ENCODE measurements at regions not wholly inside any gene's neighbourhood (a gene's known extent, or its start where the extent isn't known, plus 50 kb on each side); places are given as distances from the start of the nearest gene placed in this dataset.
"Not testable (repeated sequence)": the region's sequence is repeated elsewhere in the genome, so short reads cannot be mapped to it uniquely, and the experiment has no call there.

- not testable (repeated sequence) for DNase-seq
Measured at GRCh38 chr21:27909487-27909886, 942.6 kb upstream of the ADAMTS5 start.

GRCh38 chr21:27908816-27909215 is 941.9 kb upstream of the ADAMTS5 start:
- DNase-seq = not testable (repeated sequence)

GRCh38 chr21:27902904-27903303 is 936.0 kb upstream of the ADAMTS5 start:
- not testable (repeated sequence) for DNase-seq

- DNase-seq = not testable (repeated sequence)
Measured at GRCh38 chr21:27893619-27894018, 926.7 kb upstream of the ADAMTS5 start.

- DNase-seq = not testable (repeated sequence)
Measured at GRCh38 chr21:27891495-27891894, 924.6 kb upstream of the ADAMTS5 start.

- not testable (repeated sequence) for DNase-seq
Measured at GRCh38 chr21:27887808-27888455, 921.0 kb upstream of the ADAMTS5 start.

- no peak for DNase-seq
Measured at GRCh38 chr21:27885296-27885711, 918.4 kb upstream of the ADAMTS5 start.

- not testable (repeated sequence) for DNase-seq
Measured at GRCh38 chr21:27881331-27881730, 914.4 kb upstream of the ADAMTS5 start.

- DNase-seq = not testable (repeated sequence)
Measured at GRCh38 chr21:27872411-27872810, 905.5 kb upstream of the ADAMTS5 start.

GRCh38 chr21:27870755-27871154 is 903.9 kb upstream of the ADAMTS5 start:
- DNase-seq = not testable (repeated sequence)

- DNase-seq = not testable (repeated sequence)
Measured at GRCh38 chr21:27860314-27860955, 893.5 kb upstream of the ADAMTS5 start.

- DNase-seq = not testable (repeated sequence)
Measured at GRCh38 chr21:27858053-27858825, 891.4 kb upstream of the ADAMTS5 start.

- DNase-seq = not testable (repeated sequence)
Measured at GRCh38 chr21:27856988-27857387, 890.1 kb upstream of the ADAMTS5 start.

GRCh38 chr21:27841084-27841672 is 874.3 kb upstream of the ADAMTS5 start:
- DNase-seq = no peak

- DNase-seq = no peak
Measured at GRCh38 chr21:27840262-27840661, 873.4 kb upstream of the ADAMTS5 start.

GRCh38 chr21:27839512-27840115 is 872.7 kb upstream of the ADAMTS5 start:
- DNase-seq = no peak

GRCh38 chr21:27838573-27838972 is 871.7 kb upstream of the ADAMTS5 start:
- no peak for DNase-seq

- DNase-seq = no peak
Measured at GRCh38 chr21:27837936-27838335, 871.0 kb upstream of the ADAMTS5 start.

GRCh38 chr21:27833298-27833697 is 866.4 kb upstream of the ADAMTS5 start:
- DNase-seq = no peak

- no peak for DNase-seq
Measured at GRCh38 chr21:27831816-27832569, 865.1 kb upstream of the ADAMTS5 start.

GRCh38 chr21:27831177-27831576 is 864.3 kb upstream of the ADAMTS5 start:
- no peak for DNase-seq
